Testis (tissue), 2 donors: ENCODE measurements at regions not wholly inside any gene's neighbourhood (a gene's known extent, or its start where the extent isn't known, plus 50 kb on each side); places are given as distances from the start of the nearest gene placed in this dataset.
"Not testable (repeated sequence)": the region's sequence is repeated elsewhere in the genome, so short reads cannot be mapped to it uniquely, and the experiment has no call there.

Experiments used
- DNase-seq: peaks from one replicate; pipeline ENCODE4 v3.0.0-alpha.2; 2019
- H3K27ac ChIP-seq, 2 donors: fragments of 200-600 bp; sonication (generic); one replicate each; pipeline ENCODE4 v1.5.1; 2019
- H3K27me3 ChIP-seq: fragments of 200-600 bp; sonication (generic); one replicate; pipeline ENCODE4 v1.5.1; 2019
- H3K36me3 ChIP-seq: fragments of 200-600 bp; sonication (generic); one replicate; pipeline ENCODE4 v1.5.1; 2017; ENCODE audit warnings: low read depth; ENCODE audit errors: missing control alignments
- H3K4me1 ChIP-seq: fragments of 200-600 bp; sonication (generic); one replicate; pipeline ENCODE4 v1.5.1; 2019
- H3K4me3 ChIP-seq, 2 donors: fragments of 200-600 bp; sonication (generic); one replicate each; pipeline ENCODE4 v1.5.1; 2017 to 2019
- H3K9me3 ChIP-seq: fragments of 200-600 bp; sonication (generic); one replicate; pipeline ENCODE4 v1.5.1; 2017
- POLR2A ChIP-seq: fragments of 450-650 bp; IDR thresholded peaks from one replicate; pipeline ENCODE4 v1.6.1; 2017; ENCODE audit warnings: antibody characterized with exemption, mild to moderate bottlenecking, moderate library complexity
- WGBS, 2 donors: methylation state at CpG; one replicate each; pipeline ENCODE4 v1.1.5; 2018; 5-methylcytosine and 5-hydroxymethylcytosine counted together
- intact Hi-C: fragments of 100-400 bp; cut with DNase I; formaldehyde crosslinking; loops from one replicate; pipeline ENCODE4 v1.15.1; 2023; ENCODE audit warnings: low total_unique reads
- TF ChIP-seq, protein P1 (sequence below), 3 experiments: fragments of 450-650 bp in 2 of 3; fragments of 200-600 bp in 1 of 3; sonication (generic) in 1 of 3; IDR thresholded peaks; one replicate each; pipeline ENCODE4 v1.5.1; 2016 to 2019; ENCODE audit warnings: antibody characterized with exemption in 3 of 3, mild to moderate bottlenecking in 2 of 3, moderate library complexity in 1 of 3

DNA sequence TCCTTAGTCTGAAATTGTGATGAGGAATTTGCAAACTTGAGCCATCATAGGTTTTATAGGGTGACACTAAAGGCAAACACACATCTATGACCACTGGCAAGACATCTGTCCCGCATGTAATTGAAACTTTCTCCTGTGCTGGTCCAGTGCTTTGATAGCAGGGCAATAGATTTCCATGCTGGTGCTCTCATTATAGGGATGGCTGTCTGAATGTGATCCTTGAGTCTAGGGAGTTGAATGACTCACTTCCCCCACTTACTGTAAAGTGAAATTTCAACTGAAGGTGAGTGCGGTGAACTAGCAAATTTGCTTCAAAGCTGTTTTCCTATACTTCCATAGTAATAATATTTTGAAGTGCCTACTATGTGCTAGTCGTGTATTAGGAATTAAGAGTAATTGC is 1630.0 kb downstream of the STIM2 start:
- TF ChIP-seq POLR2A, result no peak
- TF ChIP-seq, protein P1, sequence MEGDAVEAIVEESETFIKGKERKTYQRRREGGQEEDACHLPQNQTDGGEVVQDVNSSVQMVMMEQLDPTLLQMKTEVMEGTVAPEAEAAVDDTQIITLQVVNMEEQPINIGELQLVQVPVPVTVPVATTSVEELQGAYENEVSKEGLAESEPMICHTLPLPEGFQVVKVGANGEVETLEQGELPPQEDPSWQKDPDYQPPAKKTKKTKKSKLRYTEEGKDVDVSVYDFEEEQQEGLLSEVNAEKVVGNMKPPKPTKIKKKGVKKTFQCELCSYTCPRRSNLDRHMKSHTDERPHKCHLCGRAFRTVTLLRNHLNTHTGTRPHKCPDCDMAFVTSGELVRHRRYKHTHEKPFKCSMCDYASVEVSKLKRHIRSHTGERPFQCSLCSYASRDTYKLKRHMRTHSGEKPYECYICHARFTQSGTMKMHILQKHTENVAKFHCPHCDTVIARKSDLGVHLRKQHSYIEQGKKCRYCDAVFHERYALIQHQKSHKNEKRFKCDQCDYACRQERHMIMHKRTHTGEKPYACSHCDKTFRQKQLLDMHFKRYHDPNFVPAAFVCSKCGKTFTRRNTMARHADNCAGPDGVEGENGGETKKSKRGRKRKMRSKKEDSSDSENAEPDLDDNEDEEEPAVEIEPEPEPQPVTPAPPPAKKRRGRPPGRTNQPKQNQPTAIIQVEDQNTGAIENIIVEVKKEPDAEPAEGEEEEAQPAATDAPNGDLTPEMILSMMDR (IDR thresholded peaks at IDR 0.05), result no peak
- intact Hi-C loops, result no loop called here
- Histone ChIP-seq H3K4me3 (no peak overlapping the region), H3K4me1 (no peaks in the 10 kb centered on the region), H3K9me3 (no peaks in the 10 kb centered on the region), H3K36me3 (no peaks in the 10 kb centered on the region), H3K27me3 (no peaks in the 10 kb centered on the region), H3K27ac (no peak overlapping the region)
- DNase-seq, result no peak
- WGBS, 2 donors, result 86 to 96% methylated on average over 3 of the region's 3 CpGs

DNA sequence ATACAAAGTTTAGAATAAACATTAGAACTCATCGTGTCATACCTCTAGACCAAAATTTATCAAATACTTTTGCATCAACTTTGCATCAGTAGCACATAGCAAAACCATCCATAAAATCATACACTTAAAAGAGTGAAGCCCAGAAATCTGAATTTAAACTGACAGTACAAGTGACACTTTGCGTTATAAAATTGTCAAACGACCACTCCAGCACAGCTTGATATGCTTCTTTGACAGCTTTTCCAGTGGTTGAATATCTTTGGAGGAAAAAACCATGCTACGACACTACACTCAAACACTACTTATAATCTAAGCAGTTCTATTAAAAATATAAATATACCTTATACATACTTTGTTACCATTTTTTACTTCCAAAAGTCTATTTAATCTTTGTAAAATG is 1644.4 kb downstream of the STIM2 start:
- no peaks in the 10 kb centered on the region for H3K9me3 ChIP-seq
- DNase-seq, result no peak
- H3K36me3 ChIP-seq, result no peaks in the 10 kb centered on the region
- WGBS, 2 donors, result 81 to 85% methylated on average over 4 of the region's 4 CpGs
- no peak overlapping the region for H3K27ac ChIP-seq
- H3K4me3 ChIP-seq, result no peak overlapping the region
- TF ChIP-seq, protein P1 (IDR thresholded peaks at IDR 0.05), result no peak
- no peak for TF ChIP-seq POLR2A
- H3K27me3 ChIP-seq, result no peaks in the 10 kb centered on the region
- H3K4me1 ChIP-seq, result no peaks in the 10 kb centered on the region
- intact Hi-C loops, result no loop called here

DNA sequence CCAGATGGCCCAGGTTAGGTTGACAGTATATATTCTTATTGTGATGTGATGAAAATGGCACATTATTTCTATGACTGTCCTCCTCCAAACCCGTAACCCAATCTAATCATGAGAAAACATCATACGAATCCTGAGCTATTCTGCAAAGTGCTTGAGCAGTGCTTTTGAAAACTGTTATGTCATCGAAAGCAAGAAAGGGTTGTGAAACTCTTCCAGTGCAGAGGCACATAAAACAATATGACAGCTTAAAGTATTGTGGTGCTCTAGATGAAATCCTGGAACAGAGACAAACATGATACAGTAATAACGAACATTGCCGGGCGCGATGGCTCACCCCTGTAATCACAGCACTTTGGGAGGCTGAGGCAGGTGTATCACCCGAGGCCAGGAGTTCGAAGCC is 1648.0 kb downstream of the STIM2 start:
- H3K27ac ChIP-seq, result no peak overlapping the region
- H3K4me1 ChIP-seq, result no peaks in the 10 kb centered on the region
- DNase-seq, result no peak
- H3K36me3 ChIP-seq, result no peaks in the 10 kb centered on the region
- TF ChIP-seq, protein P1 (IDR thresholded peaks at IDR 0.05), result no peak
- no peak for TF ChIP-seq POLR2A
- H3K4me3 ChIP-seq, result no peak overlapping the region
- no peaks in the 10 kb centered on the region for H3K9me3 ChIP-seq
- intact Hi-C loops, result no loop called here
- 88 to 90% methylated on average over 9 of the region's 9 CpGs for WGBS, 2 donors
- no peaks in the 10 kb centered on the region for H3K27me3 ChIP-seq

DNA sequence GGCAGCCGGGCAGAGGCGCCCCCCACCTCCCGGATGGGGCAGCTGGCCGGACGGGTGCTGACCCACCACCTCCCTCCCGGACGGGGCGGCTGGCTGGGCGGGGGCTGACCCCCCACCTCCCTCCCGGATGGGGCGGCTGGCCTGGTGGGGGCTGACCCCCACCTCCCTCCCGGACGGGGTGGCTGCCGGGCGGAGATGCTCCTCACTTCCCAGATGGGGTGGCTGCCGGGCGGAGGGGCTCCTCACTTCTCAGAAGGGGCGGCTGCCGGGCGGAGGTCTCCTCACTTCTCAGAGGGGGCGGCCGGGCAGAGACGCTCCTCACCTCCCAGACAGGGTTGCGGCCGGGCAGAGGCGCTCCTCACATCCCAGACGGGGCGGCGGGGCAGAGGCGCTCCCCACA is 1654.1 kb downstream of the STIM2 start:
- intact Hi-C loops, H3K27me3 ChIP-seq, H3K36me3 ChIP-seq, H3K27ac ChIP-seq, DNase-seq, H3K4me3 ChIP-seq, H3K9me3 ChIP-seq, H3K4me1 ChIP-seq: not testable (repeated sequence)
- WGBS, 2 donors, result 60 to 81% methylated on average over 4 to 30 of the region's 30 CpGs

DNA sequence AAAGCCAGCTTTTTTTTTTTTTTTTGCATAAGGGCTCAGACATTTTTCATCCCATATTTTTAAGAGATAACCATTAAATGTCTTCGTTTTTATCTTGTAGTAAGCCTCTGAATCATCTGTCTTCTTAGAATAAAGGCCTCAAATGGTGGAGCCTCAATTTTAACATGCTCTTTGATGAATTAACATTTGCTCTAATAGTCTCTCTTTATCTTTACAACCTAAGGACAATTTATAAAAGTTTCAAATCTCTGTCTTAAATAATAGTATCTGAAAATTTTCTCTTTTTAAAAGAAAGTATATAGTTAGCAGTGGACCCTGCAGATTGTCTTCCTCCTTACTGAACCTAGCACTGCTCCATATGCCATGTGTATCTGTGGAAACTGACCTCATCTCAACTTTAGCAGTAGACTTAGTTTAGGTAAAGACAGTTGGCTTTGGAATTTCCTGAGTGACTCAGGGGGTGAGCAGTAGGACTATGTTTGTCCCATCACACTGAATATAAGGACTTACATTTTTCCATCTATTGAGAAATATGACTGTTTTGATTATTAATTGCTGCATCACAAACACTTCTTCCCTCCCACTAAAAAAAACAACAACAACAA is 1658.0 kb downstream of the STIM2 start:
- H3K4me1 ChIP-seq, result no peaks in the 10 kb centered on the region
- DNase-seq, result no peak
- no peaks in the 10 kb centered on the region for H3K9me3 ChIP-seq
- TF ChIP-seq, protein P1 (IDR thresholded peaks at IDR 0.05), result no peak
- no peak for TF ChIP-seq POLR2A
- no peaks in the 10 kb centered on the region for H3K36me3 ChIP-seq
- H3K27me3 ChIP-seq, result no peaks in the 10 kb centered on the region
- intact Hi-C loops, result no loop called here
- no peak overlapping the region for H3K27ac ChIP-seq
- 56 to 73% methylated on average over 1 of the region's 1 CpG for WGBS, 2 donors
- no peak overlapping the region for H3K4me3 ChIP-seq
